ENCODE measurements at regions not wholly inside any gene's neighbourhood (a gene's known extent, or its start where the extent isn't known, plus 50 kb on each side); places are given as distances from the start of the nearest gene placed in this dataset.
"Not testable (repeated sequence)": the region's sequence is repeated elsewhere in the genome, so short reads cannot be mapped to it uniquely, and the experiment has no call there.

GRCh38 chr2:88984079-88984478 is 292.6 kb downstream of the RPIA start:
- TF ChIP-seq, protein P1, sequence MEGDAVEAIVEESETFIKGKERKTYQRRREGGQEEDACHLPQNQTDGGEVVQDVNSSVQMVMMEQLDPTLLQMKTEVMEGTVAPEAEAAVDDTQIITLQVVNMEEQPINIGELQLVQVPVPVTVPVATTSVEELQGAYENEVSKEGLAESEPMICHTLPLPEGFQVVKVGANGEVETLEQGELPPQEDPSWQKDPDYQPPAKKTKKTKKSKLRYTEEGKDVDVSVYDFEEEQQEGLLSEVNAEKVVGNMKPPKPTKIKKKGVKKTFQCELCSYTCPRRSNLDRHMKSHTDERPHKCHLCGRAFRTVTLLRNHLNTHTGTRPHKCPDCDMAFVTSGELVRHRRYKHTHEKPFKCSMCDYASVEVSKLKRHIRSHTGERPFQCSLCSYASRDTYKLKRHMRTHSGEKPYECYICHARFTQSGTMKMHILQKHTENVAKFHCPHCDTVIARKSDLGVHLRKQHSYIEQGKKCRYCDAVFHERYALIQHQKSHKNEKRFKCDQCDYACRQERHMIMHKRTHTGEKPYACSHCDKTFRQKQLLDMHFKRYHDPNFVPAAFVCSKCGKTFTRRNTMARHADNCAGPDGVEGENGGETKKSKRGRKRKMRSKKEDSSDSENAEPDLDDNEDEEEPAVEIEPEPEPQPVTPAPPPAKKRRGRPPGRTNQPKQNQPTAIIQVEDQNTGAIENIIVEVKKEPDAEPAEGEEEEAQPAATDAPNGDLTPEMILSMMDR (IDR thresholded peaks at IDR 0.05 in 2 of 3, conservative IDR thresholded peaks at IDR 0.05 in 1 of 3; ENCODE audit: control insufficient read depth in 2 of 3, extremely low read depth in 1 of 3, insufficient read depth in 1 of 3, low read depth in 3 of 3, low read length in 3 of 3) = not testable (repeated sequence)
- TF ChIP-seq EZH2 (IDR thresholded peaks at IDR 0.05; ENCODE audit: borderline replicate concordance, control insufficient read depth, low read depth, low read length) = not testable (repeated sequence)
